T-helper 2 cell treated with Interferon-gamma antibody and Interleukin-4, amounts not matched to agents 5 μg/mL and 100 μg/mL, for 36 hours (primary cell): ENCODE measurements at regions not wholly inside any gene's neighbourhood (a gene's known extent, or its start where the extent isn't known, plus 50 kb on each side); places are given as distances from the start of the nearest gene placed in this dataset.

Source experiments
- DNase-seq: peaks from one replicate; pipeline ENCODE4 v3.0.0; 2021; ENCODE audit warnings: low spot score
- H3K27ac Mint-ChIP-seq: one replicate; pipeline ENCODE4 v1.8.0; 2021; ENCODE audit warnings: mild to moderate bottlenecking, mixed read lengths
- H3K27me3 Mint-ChIP-seq: one replicate; pipeline ENCODE4 v1.8.0; 2021; ENCODE audit warnings: low read depth, mixed read lengths
- H3K36me3 Mint-ChIP-seq: one replicate; pipeline ENCODE4 v1.8.0; 2021; ENCODE audit warnings: low read depth, mixed read lengths
- H3K4me1 Mint-ChIP-seq: one replicate; pipeline ENCODE4 v1.8.0; 2021; ENCODE audit warnings: low read depth, mixed read lengths
- H3K4me3 Mint-ChIP-seq: one replicate; pipeline ENCODE4 v1.8.0; 2022; ENCODE audit warnings: mild to moderate bottlenecking, moderate library complexity, mixed read lengths
- H3K9me3 Mint-ChIP-seq: one replicate; pipeline ENCODE4 v1.8.0; 2021; ENCODE audit warnings: mixed read lengths

DNA sequence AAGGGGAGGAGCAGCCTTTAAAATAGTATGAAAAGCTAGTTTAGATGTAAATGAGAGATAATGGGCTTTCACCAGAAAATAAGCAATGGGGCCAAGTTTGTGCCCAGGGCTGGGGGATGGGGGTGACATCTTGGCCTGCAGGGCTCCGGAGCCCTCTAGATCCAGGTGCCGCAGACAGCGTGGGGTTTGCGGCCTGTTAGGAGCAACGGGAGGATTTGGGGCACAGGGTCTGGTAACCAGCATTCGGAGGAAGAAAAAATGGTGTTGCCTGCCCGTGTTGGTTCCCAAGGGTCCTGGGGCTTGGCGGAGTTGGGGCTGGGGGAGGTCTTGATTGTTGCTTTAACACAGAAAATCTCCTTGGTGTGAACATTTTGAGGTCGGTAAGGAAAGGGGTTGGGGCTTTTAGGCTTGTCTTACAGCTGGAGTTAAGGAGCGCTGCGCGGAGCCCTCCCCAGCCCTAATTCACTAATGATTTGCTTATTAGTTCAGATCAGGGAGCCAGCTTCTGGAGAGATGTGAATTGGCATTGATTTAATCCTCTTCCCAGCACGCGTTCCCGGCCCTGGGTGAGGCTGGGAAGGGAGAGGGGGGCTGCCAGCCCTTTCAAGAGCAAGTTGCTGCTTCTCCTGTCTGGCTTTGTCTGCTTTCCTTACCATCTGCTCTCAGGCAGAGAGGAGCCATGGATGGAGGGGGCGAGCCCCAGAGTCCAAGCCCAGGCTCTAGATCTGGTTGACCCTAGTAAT, 443.4 kb downstream of the BCOR start:
- no peak overlapping the region for H3K4me3 Mint-ChIP-seq
- no peaks in the 10 kb centered on the region for H3K27me3 Mint-ChIP-seq
- no peaks in the 10 kb centered on the region for H3K36me3 Mint-ChIP-seq
- H3K27ac Mint-ChIP-seq, result no peak overlapping the region
- no peaks in the 10 kb centered on the region for H3K4me1 Mint-ChIP-seq
- DNase-seq, result no peak
- H3K9me3 Mint-ChIP-seq, result no peaks in the 10 kb centered on the region

DNA sequence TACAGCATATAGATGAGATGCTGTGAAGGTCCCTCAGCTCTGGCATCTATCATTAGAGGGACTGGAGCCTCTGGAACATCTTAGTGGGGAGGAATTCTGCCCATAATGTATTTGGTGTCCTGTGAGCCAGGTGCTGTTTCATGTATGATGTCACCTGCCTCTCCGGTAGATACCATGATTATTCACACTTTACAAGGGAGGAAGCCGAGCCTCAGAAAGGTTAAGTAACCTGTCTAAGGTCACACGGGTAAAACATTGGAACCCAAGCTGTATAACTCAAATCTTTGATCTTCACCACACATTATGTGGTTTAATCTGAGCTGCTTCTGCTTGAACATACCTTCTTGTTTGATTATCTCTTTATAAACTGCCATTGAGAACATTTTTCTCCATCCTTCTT, 442.8 kb downstream of the BCOR start:
- H3K9me3 Mint-ChIP-seq, result no peaks in the 10 kb centered on the region
- H3K27ac Mint-ChIP-seq, result no peak overlapping the region
- no peaks in the 10 kb centered on the region for H3K36me3 Mint-ChIP-seq
- H3K4me3 Mint-ChIP-seq, result no peak overlapping the region
- no peak for DNase-seq
- H3K27me3 Mint-ChIP-seq, result no peaks in the 10 kb centered on the region
- H3K4me1 Mint-ChIP-seq, result no peaks in the 10 kb centered on the region

DNA sequence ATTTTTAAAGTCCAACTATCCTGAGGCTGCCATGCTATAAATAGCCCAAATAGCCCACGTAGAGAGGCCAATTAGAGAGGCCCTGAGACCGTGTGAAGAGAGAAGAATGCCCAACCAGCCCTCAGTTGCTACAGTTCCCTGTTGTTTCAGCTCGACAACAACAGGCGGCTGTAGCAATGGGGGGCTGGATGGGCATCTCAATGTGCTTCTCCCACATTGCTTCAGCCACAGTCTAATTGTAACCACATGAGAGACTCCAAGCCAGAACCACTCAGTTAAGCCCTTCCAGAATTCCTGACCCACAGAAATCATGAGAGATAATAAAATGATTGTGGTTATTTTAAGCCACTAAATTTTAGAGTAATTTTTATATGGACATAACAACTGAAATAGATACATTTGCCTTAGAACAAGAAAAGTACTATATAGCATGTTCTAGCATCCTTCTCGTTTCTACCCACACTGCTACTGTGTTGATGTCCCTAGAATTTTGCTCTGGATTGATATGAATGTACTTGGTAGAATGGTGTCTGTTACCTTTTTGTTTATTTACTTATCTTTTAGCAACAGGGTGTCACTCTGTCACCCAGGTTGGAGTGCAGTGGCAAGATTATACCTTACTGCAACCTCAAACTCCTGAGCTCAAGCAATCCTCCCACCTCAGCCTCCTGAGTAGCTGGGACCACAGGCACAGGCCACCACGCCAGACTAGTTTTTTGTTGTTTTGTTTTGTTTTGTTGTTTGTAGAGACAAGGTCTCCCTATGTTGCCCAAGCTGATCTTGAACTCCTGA, 436.4 kb downstream of the BCOR start:
- H3K27me3 Mint-ChIP-seq, result no peaks in the 10 kb centered on the region
- no peak overlapping the region for H3K27ac Mint-ChIP-seq
- no peak for DNase-seq
- H3K9me3 Mint-ChIP-seq, result no peaks in the 10 kb centered on the region
- no peaks in the 10 kb centered on the region for H3K36me3 Mint-ChIP-seq
- no peak overlapping the region for H3K4me3 Mint-ChIP-seq
- H3K4me1 Mint-ChIP-seq, result no peaks in the 10 kb centered on the region

DNA sequence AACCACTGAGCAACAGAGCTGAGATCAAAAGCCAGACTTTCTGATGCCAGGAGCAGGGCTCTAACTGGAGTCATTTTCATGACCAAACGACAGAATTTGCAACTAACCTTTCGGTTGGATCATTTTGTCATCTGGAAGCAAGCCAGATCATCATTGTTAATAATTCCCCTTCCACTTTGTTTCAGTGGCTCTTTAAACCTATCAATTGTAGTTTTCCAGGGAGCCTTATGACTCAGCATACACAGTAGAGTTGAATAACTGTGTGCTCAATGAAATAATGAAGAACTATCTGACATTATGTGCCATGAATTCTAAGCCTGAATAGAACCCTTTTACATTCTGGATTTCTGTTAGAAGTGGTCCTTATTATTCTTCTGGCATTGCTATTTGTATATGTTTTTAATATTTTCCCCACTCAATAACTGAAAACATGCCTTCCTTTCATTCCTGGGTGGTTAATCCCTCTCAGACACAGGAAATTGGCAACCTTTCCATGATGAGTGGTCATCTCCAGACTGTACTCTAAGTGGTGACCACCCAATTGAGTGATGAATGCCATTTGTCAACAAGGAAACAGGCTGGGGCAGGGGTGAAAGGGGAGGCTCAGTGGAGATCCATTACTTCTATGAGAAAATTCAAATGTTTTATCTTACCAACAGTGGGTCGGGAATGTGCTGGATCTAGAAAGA, 431.8 kb downstream of the BCOR start:
- H3K27me3 Mint-ChIP-seq, result no peaks in the 10 kb centered on the region
- H3K4me3 Mint-ChIP-seq, result no peak overlapping the region
- H3K9me3 Mint-ChIP-seq, result no peaks in the 10 kb centered on the region
- H3K4me1 Mint-ChIP-seq, result no peaks in the 10 kb centered on the region
- no peak overlapping the region for H3K27ac Mint-ChIP-seq
- DNase-seq, result no peak
- no peaks in the 10 kb centered on the region for H3K36me3 Mint-ChIP-seq

DNA sequence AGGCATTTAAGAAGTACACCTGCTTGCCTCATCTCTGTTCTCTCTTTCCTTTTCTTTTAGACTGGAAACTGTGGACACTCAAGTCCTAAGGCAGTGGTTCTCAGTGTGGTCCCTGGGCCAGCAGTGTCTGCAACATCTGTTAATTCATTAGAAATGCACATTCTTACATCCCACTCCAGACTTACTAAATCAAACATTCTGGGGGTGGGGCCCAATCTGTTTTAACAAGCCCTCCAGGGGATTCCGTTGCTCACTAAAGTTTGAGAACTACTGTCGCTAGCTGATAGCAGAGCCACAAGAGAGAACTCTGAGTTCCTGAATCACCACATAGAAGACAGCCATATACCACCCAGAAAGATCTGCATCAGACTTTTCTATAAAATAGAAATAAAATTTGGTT, 430.6 kb downstream of the BCOR start:
- Mint-ChIP-seq H3K4me3 (no peak overlapping the region), H3K27ac (no peak overlapping the region), H3K4me1 (no peaks in the 10 kb centered on the region), H3K27me3 (no peaks in the 10 kb centered on the region), H3K9me3 (no peaks in the 10 kb centered on the region), H3K36me3 (no peaks in the 10 kb centered on the region)
- no peak for DNase-seq

DNA sequence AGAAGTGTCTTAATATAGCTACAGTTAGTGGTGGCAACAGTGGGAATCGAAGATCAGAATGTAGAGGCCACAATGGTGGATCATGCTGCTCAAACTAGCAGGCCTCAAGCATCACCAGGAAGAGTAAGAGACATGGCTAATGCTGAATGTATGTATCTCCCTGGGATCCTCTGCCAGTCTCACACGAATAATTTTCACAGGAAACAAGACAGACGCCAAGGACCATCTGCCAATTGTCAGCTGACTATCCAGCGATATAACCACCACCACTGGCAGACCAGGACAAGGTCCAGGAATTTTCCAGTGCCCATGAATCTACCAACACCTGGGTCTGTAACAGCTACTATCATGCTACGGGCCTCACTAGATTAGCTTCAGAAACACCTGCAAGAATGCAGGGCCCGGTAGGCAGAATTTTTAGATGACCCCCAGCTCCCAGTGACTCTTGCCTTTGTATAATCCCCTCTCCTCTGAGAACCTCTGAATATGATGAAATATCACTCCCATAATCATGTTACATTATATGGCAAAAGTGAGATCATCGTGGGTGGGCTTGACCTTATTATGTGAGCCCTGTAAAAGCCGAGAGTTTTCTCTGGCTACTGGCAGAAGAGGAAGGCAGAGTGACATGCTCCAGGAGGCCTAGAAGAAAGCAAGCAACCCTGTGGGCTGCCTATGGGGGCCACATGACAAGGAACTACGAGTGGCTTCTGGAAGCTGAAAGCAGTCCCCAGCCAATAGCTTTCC, 429.8 kb downstream of the BCOR start:
- Mint-ChIP-seq H3K4me3 (no peak overlapping the region), H3K4me1 (no peaks in the 10 kb centered on the region), H3K36me3 (no peaks in the 10 kb centered on the region), H3K9me3 (no peaks in the 10 kb centered on the region), H3K27me3 (no peaks in the 10 kb centered on the region), H3K27ac (no peak overlapping the region)
- no peak for DNase-seq

DNA sequence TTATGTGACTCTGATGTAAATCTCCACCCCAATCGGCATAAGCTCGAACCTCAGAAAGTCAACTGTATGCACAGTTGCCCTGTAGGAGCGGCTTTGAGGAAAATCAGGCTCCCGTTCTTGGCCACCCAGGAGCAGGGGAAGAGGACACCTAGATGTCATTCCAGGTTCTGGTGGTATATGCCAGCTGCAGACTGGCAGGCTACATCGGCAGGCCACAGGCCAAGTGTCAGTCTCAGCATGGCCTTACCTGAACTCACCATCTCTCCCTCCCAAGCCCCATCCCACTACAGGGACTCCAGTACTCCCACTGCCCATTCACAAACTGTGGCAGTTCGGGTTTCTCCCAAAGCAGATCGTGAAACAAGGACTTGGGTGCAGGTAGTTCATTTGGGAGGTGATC, 428.1 kb downstream of the BCOR start:
- no peaks in the 10 kb centered on the region for H3K4me1 Mint-ChIP-seq
- H3K9me3 Mint-ChIP-seq, result no peaks in the 10 kb centered on the region

DNA sequence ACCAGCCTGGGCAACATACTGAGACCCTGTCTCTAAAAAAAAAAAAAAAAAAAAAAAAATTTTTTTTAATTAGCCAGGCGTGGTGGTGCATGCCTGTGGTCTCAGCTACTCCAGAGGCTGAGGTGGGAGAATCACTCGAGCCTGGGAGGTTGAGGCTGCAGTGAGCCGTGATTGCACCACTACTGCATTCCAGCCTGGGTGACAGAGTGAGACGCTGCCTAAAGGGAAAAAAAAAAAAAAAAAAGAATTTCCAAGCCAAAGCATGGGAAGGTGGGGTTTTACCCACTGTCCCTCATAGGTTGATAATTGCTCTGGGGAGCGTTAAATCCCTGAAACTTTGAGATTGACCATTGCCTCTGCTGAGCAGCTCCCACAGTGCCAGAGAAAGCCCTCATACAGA, 427.5 kb downstream of the BCOR start:
- Mint-ChIP-seq H3K9me3 (no peaks in the 10 kb centered on the region), H3K4me3 (no peak overlapping the region), H3K27ac (no peak overlapping the region), H3K4me1 (no peaks in the 10 kb centered on the region), H3K36me3 (no peaks in the 10 kb centered on the region), H3K27me3 (no peaks in the 10 kb centered on the region)
- DNase-seq, result no peak

More for the DNA sequence above, 428.1 kb downstream of the BCOR start:
- no peak for DNase-seq
- H3K27me3 Mint-ChIP-seq, result no peaks in the 10 kb centered on the region
- H3K36me3 Mint-ChIP-seq, result no peaks in the 10 kb centered on the region
- H3K4me3 Mint-ChIP-seq, result no peak overlapping the region
- H3K27ac Mint-ChIP-seq, result no peak overlapping the region

DNA sequence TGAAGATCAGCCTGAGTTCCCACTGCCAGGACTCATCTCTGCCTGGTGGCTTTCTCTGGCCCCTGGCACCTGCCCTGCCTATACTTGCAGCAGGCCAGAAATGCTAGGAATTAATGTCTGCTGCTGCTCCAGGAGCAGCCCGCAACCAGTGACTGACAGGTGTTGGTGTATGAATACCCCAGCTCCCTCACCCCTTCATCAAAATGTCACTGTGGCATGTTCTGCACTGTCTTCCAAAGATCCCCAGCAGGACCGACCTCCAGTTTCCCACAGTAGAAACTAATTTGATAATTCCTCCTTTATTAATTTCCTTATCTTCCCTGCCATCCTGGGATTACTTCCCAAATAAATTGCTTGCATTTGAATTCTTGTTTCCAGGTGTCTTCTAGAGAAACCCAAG, 425.4 kb downstream of the BCOR start:
- H3K4me3 Mint-ChIP-seq, result no peak overlapping the region
- no peaks in the 10 kb centered on the region for H3K9me3 Mint-ChIP-seq
- DNase-seq, result no peak
- H3K36me3 Mint-ChIP-seq, result no peaks in the 10 kb centered on the region
- H3K27ac Mint-ChIP-seq, result no peak overlapping the region
- H3K4me1 Mint-ChIP-seq, result no peaks in the 10 kb centered on the region
- H3K27me3 Mint-ChIP-seq, result no peaks in the 10 kb centered on the region

DNA sequence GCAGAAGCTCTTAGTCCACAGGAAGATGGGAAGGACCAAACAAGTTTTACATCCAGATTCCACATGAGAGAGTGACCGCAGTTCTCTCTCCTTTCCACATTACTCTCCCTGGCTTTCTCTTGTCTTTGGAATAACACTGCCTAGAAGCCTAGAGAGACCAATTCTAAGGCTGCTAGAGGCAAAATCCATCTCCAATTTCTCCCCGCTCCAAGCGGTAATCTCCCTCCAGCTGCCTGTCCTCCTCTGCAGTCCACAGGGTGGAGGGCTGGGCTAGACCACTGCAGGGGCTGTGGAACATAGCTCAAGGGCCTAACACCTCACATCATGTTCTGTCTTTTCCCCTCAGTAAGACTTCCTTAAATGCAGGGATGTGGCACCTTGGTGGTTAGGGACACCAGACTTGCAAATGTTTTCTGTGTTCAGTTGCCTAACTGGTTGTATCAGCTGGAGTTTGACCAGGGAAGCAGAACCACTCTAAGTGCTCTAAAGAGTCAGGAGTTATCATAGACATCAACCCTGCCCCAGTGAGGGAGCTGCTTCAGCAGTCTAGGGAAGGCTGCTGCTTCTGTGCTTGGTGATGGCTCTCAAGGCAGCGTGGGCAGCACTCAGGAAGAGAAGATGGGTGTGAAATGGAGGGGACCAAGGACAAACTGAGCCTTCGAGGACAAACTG, 423.1 kb downstream of the BCOR start:
- Mint-ChIP-seq H3K36me3 (no peaks in the 10 kb centered on the region), H3K27me3 (no peaks in the 10 kb centered on the region), H3K4me3 (no peak overlapping the region), H3K9me3 (no peaks in the 10 kb centered on the region), H3K4me1 (no peaks in the 10 kb centered on the region), H3K27ac (no peak overlapping the region)
- DNase-seq, result no peak

DNA sequence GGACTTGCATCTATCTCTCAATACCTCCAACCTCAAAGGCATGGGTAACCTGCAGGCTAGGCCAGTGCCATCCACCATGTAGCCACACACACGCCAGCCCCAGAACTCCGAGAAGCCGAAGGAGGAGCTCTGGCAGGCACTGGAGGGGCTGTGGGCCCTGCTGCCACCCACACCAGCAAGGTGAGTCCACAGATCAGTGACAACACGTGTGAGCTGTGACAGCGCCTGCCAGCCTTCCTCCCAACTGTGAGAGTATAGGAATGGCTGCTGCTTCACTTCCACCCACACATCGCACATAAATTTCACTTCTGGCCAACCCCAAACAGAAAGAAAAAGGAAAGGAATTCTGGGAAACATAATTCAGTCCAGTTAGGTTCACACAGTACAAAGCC, 422.6 kb downstream of the BCOR start:
- Mint-ChIP-seq H3K36me3 (no peaks in the 10 kb centered on the region), H3K9me3 (no peaks in the 10 kb centered on the region), H3K27me3 (no peaks in the 10 kb centered on the region), H3K4me1 (no peaks in the 10 kb centered on the region), H3K4me3 (no peak overlapping the region), H3K27ac (no peak overlapping the region)
- DNase-seq, result no peak

DNA sequence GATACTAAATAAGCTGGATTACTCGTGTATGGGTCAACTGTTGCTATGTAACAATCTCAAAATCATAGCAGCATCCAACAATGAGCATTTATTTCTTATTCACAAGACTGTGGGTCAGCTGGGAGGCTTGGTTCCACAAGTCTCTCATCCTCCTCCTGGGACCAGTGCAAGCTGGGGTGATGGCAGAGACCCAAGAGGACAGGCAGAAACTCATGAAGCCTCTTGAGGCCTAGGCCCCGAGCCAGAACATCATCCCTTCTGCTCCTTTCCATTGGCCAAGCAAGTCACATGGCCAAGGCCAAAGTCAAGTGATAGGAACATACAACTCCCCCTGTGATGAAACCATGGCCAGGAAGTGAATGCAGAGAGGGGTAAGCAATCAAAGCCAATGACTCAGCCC, 422.1 kb downstream of the BCOR start:
- Mint-ChIP-seq H3K27ac (no peak overlapping the region), H3K36me3 (no peaks in the 10 kb centered on the region), H3K9me3 (no peaks in the 10 kb centered on the region), H3K4me1 (no peaks in the 10 kb centered on the region), H3K4me3 (no peak overlapping the region), H3K27me3 (no peaks in the 10 kb centered on the region)
- no peak for DNase-seq

DNA sequence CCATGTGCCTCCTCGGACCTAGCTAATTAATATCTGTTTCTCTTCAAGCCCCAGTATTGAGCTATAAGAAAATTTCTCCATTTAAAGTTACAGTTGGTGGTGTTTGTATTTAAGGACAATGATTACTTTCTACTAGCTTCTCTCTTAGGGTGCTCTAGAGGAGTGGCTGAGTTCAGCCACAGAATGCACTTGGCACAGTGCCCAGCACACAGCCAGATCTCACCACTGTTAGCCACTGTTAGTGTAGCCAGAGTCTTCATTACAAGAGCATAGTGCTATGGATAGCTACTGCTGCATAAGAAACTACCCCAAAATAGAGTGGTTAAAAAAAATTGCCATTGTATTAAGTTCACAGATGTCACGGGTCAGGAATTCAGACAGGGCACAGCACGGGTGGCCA, 421.3 kb downstream of the BCOR start:
- Mint-ChIP-seq H3K36me3 (no peaks in the 10 kb centered on the region), H3K27me3 (no peaks in the 10 kb centered on the region)

More for the DNA sequence above, 421.3 kb downstream of the BCOR start:
- Mint-ChIP-seq H3K27ac (no peak overlapping the region), H3K4me1 (no peaks in the 10 kb centered on the region), H3K4me3 (no peak overlapping the region), H3K9me3 (no peaks in the 10 kb centered on the region)
- no peak for DNase-seq
